ENCODE measurements at regions not wholly inside any gene's neighbourhood (a gene's known extent, or its start where the extent isn't known, plus 50 kb on each side); places are given as distances from the start of the nearest gene placed in this dataset.

DNA sequence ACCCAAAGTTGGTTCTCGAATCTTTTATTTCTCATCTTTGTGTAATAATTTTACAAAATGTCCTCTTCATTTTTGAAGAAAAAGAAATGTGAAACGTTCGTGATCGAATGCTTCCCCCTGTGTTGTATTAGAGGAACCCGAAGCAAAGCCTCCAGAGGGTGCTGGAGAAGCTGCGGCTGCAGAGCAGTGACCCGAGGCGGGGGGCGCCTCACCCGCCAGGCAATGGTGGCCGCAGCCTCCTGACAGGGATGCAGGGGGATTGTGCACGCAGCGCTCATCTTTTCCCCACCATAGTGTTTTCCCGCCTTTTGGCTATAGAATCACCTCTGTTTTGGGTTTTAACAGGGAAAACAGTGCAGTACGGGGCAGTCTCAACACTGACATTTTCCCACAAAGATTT, 307.5 kb upstream of the ANKRD30A start:
- Histone ChIP-seq H3K27me3 (no peaks in the 10 kb centered on the region), H3K36me3 (no peaks in the 10 kb centered on the region), H3K4me1 (no peaks in the 10 kb centered on the region), H3K4me3 (no peak overlapping the region), H3K27ac (no peak overlapping the region), H3K9me3 (peaks cover 0 to 3% (median 0%) of the 10 kb centered on the region in 4 donors)
- WGBS, 2 donors, result 85 to 90% methylated on average over 15 of the region's 15 CpGs
- TF ChIP-seq POLR2A (IDR thresholded peaks at IDR 0.05), result no peak
- TF ChIP-seq POLR2AphosphoS5 (IDR thresholded peaks at IDR 0.05), result no peak
- no peak for TF ChIP-seq EP300 (IDR thresholded peaks at IDR 0.05)
- DNase-seq, result no peak
- intact Hi-C loops (cut with DNase I), result no loop called here

DNA sequence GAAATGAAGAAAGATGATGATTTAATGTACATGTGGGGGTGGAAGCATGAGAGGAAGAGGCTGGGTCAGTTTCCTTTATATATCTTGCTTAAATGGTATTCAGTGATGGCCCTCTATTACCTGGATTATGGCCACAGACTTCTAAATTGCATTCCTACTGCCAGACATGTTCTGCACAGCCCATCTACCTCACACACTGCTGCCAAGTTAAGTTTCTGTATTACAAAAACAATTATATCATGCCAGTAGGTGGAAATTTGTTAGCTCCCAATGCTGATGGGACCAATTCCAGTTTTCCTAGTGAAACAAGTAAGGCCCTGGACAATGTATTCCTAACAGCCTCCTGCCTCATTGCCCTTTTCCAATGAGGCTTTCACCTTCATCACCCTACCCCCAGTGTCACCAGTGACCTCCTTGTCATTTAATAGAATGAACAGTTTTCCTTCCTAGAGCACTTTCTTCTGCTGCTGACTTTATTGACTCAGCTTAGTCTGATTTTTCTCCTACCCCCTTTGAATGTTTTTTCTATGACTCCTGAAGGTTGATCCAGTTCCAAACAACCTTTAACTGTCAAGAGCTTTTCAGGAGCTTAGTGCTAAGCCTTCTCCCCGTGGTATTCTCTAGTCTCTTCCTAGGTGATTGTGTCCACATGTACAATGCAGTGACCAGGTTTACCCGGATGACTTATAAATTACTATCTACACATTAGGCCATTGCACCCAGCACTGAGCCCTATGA, 316.6 kb upstream of the ANKRD30A start:
- no peak for DNase-seq
- Histone ChIP-seq H3K9me3 (no peaks in the 10 kb centered on the region), H3K36me3 (no peaks in the 10 kb centered on the region), H3K27me3 (no peaks in the 10 kb centered on the region), H3K4me3 (no peak overlapping the region), H3K4me1 (peaks cover 0 to 22% (median 11%) of the 10 kb centered on the region in 4 donors), H3K27ac (peak overlapping the region; percentile 27 to 64 (median 47))
- intact Hi-C loops (cut with DNase I), result no loop called here
- WGBS, 2 donors, result 62 to 81% methylated on average over 2 of the region's 2 CpGs
- TF ChIP-seq POLR2AphosphoS5 (IDR thresholded peaks at IDR 0.05), result no peak

DNA sequence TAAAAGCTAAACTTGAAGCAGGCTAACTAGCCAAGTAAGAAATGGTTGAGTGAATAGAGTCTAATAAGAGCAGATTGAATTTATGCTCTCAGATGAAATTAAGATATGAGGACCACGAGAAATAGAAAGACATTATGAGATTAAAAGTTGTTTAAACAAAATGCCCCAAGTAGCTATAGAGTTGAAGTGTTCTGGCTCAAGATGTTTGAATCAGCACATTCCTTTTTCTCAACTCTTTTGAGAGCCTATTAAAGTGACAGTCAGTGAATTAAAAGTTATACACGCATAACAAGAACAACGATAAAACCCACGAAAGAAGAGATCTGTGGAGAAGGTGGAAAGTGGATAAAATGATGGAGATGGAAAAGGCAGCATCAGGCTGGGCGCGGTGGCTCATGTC, 322.2 kb upstream of the ANKRD30A start:
- 85 to 87% methylated on average over 6 of the region's 6 CpGs for WGBS, 2 donors
- intact Hi-C loops (cut with DNase I), result no loop called here
- H3K36me3 ChIP-seq, result no peaks in the 10 kb centered on the region

DNA sequence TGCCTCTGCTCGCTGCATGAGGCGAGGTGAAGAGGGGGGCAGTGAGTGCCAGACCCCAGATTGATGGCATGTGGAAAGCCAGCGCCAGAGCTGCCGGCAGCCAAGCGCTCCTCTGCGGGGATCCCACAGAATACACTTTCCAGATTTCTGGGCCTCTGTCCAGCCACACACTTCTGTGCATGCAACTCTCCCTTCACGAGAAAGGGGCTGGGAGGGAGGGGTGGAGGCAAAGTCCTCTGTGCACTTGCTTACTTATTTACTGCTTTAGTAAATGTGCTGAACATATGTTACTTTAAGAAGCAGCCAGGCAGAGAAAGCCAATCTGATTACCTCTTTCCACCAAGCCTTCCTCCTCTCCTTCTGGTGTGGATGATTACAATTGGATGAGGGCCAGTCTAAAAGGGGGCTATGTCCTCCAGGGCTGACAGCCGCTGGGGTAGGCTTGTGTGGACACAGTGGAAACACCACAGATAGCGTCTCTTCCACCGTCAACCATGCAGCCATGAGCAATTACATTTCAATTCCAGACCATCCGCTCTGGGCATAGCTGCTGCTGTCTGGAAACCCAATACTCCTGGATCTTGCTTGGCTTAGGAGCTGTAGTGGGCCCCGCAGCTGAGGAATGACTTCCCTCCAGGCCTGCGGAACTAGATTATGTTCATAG, 322.8 kb upstream of the ANKRD30A start:
- no peak overlapping the region for H3K4me3 ChIP-seq
- peak overlapping the region; percentile 28 to 67 (median 64) for H3K27ac ChIP-seq
- peak; percentile 73 for DNase-seq
- H3K36me3 ChIP-seq, result no peaks in the 10 kb centered on the region
- WGBS, 2 donors, result 47 to 59% methylated on average over 13 of the region's 13 CpGs
- H3K27me3 ChIP-seq, result no peaks in the 10 kb centered on the region
- peaks cover 0 to 45% (median 31%) of the 10 kb centered on the region in 4 donors for H3K4me1 ChIP-seq
- no peaks in the 10 kb centered on the region for H3K9me3 ChIP-seq
- intact Hi-C loops (cut with DNase I), result no loop called here
- TF ChIP-seq, protein P1, sequence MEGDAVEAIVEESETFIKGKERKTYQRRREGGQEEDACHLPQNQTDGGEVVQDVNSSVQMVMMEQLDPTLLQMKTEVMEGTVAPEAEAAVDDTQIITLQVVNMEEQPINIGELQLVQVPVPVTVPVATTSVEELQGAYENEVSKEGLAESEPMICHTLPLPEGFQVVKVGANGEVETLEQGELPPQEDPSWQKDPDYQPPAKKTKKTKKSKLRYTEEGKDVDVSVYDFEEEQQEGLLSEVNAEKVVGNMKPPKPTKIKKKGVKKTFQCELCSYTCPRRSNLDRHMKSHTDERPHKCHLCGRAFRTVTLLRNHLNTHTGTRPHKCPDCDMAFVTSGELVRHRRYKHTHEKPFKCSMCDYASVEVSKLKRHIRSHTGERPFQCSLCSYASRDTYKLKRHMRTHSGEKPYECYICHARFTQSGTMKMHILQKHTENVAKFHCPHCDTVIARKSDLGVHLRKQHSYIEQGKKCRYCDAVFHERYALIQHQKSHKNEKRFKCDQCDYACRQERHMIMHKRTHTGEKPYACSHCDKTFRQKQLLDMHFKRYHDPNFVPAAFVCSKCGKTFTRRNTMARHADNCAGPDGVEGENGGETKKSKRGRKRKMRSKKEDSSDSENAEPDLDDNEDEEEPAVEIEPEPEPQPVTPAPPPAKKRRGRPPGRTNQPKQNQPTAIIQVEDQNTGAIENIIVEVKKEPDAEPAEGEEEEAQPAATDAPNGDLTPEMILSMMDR (IDR thresholded peaks at IDR 0.05), result no peak
- peak in 3 of 4 donors; percentile 7 to 35 (median 30) for TF ChIP-seq POLR2AphosphoS5 (IDR thresholded peaks at IDR 0.05)
- TF ChIP-seq EP300 (IDR thresholded peaks at IDR 0.05), result no peak
- TF ChIP-seq POLR2A (IDR thresholded peaks at IDR 0.05), result no peak

More for the DNA sequence above, 322.2 kb upstream of the ANKRD30A start:
- Histone ChIP-seq H3K27me3 (no peaks in the 10 kb centered on the region), H3K4me1 (peaks cover 0 to 49% (median 33%) of the 10 kb centered on the region in 4 donors), H3K4me3 (no peak overlapping the region), H3K9me3 (no peaks in the 10 kb centered on the region), H3K27ac (peak overlapping the region; percentile 28 to 67 (median 64))
- DNase-seq, result no peak
- TF ChIP-seq EP300 (IDR thresholded peaks at IDR 0.05), result no peak
- TF ChIP-seq POLR2AphosphoS5 (IDR thresholded peaks at IDR 0.05), result no peak
- TF ChIP-seq POLR2A (IDR thresholded peaks at IDR 0.05), result no peak
- TF ChIP-seq, protein P1 (IDR thresholded peaks at IDR 0.05), result no peak

DNA sequence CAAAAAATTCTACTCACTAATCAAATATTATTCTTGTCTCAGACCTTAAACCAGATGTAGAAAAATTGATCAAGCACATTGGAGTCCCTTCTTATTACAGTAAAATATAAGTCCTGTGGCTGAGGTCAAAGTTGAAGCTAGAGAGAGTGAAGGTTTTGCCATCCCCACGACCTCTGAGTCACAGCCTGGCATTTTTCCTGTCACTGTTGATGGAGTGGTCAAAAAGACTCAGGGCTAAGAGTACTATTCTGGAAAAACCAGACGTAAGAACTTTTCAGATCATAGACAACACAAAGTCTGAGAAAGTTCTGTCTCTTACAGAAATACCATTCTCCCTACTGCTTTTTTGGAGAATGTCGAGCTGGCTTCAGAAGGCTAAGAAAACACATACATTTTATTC, 323.7 kb upstream of the ANKRD30A start:
- Histone ChIP-seq H3K9me3 (no peaks in the 10 kb centered on the region), H3K27ac (peak overlapping the region; percentile 28 to 67 (median 64)), H3K4me3 (no peak overlapping the region), H3K27me3 (no peaks in the 10 kb centered on the region), H3K4me1 (peaks cover 0 to 45% (median 31%) of the 10 kb centered on the region in 4 donors), H3K36me3 (no peaks in the 10 kb centered on the region)
- 56 to 67% methylated on average over 3 of the region's 3 CpGs for WGBS, 2 donors
- no peak for DNase-seq
- intact Hi-C loops (cut with DNase I), result no loop called here
- no peak for TF ChIP-seq POLR2AphosphoS5 (IDR thresholded peaks at IDR 0.05)
- TF ChIP-seq, protein P1 (IDR thresholded peaks at IDR 0.05), result no peak
- TF ChIP-seq EP300 (IDR thresholded peaks at IDR 0.05), result no peak
- no peak for TF ChIP-seq POLR2A (IDR thresholded peaks at IDR 0.05)
